ENCODE measurements at regions not wholly inside any gene's neighbourhood (a gene's known extent, or its start where the extent isn't known, plus 50 kb on each side); places are given as distances from the start of the nearest gene placed in this dataset.
"Not testable (repeated sequence)": the region's sequence is repeated elsewhere in the genome, so short reads cannot be mapped to it uniquely, and the experiment has no call there.

GRCh38 chr14:65153101-65153500, 50.8 kb upstream of the MAX start:
- DNase-seq (ENCODE audit: low read depth in 2 of 2), result no peak

- peak; percentile 60 to 64 for DNase-seq (ENCODE audit: low read depth in 2 of 2)
These were observed 54.5 kb upstream of the MAX start for GRCh38 chr14:65156568-65157366.

GRCh38 chr14:65159281-65160062, 57.2 kb upstream of the MAX start:
- no peak for DNase-seq (ENCODE audit: low read depth in 2 of 2)

- DNase-seq (ENCODE audit: low read depth in 2 of 2), result no peak
These were observed 57.8 kb upstream of the MAX start for GRCh38 chr14:65160091-65160490.

- no peak for DNase-seq (ENCODE audit: low read depth in 2 of 2)
These were observed 59.7 kb upstream of the MAX start for GRCh38 chr14:65162031-65162430.

- no peak for DNase-seq (ENCODE audit: low read depth in 2 of 2)
These were observed 61.9 kb upstream of the MAX start for GRCh38 chr14:65164068-65164824.

- DNase-seq (ENCODE audit: low read depth in 2 of 2), result no peak
These were observed 62.5 kb upstream of the MAX start for GRCh38 chr14:65164825-65165135.

- DNase-seq (ENCODE audit: low read depth in 2 of 2), result no peak
These were observed 64.8 kb upstream of the MAX start for GRCh38 chr14:65167072-65167645.

- no peak for DNase-seq (ENCODE audit: low read depth in 2 of 2)
These were observed 66.5 kb upstream of the MAX start for GRCh38 chr14:65168840-65169239.

- DNase-seq (ENCODE audit: low read depth in 2 of 2), result no peak
These were observed 67.0 kb upstream of the MAX start for GRCh38 chr14:65169351-65169750.

GRCh38 chr14:65170318-65170717, 68.0 kb upstream of the MAX start:
- no peak for DNase-seq (ENCODE audit: low read depth in 2 of 2)

- peak; percentile 47 to 60 for DNase-seq (ENCODE audit: low read depth in 2 of 2)
These were observed 68.6 kb upstream of the MAX start for GRCh38 chr14:65170768-65171507.

- DNase-seq (ENCODE audit: low read depth in 2 of 2), result no peak
These were observed 71.8 kb upstream of the MAX start for GRCh38 chr14:65173973-65174693.

- no peak for DNase-seq (ENCODE audit: low read depth in 2 of 2)
These were observed 72.5 kb upstream of the MAX start for GRCh38 chr14:65174783-65175182.

GRCh38 chr14:65177551-65177950, 75.2 kb upstream of the MAX start:
- no peak for DNase-seq (ENCODE audit: low read depth in 2 of 2)

- DNase-seq (ENCODE audit: low read depth in 2 of 2), result not testable (repeated sequence)
These were observed 76.9 kb upstream of the MAX start for GRCh38 chr14:65179231-65179630.

- no peak for DNase-seq (ENCODE audit: low read depth in 2 of 2)
These were observed 77.8 kb upstream of the MAX start for GRCh38 chr14:65179918-65180724.

GRCh38 chr14:65180725-65181025, 78.4 kb upstream of the MAX start:
- DNase-seq (ENCODE audit: low read depth in 2 of 2), result no peak

- no peak for DNase-seq (ENCODE audit: low read depth in 2 of 2)
These were observed 81.9 kb upstream of the MAX start for GRCh38 chr14:65184032-65184764.
